Activated CD8-positive, alpha-beta T cell treated with anti-CD3 and anti-CD28 coated beads for 36 hours (primary cell): ENCODE measurements at regions not wholly inside any gene's neighbourhood (a gene's known extent, or its start where the extent isn't known, plus 50 kb on each side); places are given as distances from the start of the nearest gene placed in this dataset.

Experiments used
- ATAC-seq: fragments of 200-7000 bp; cut with Tn5 transposase; one replicate; pipeline ENCODE4 v1.10.0; 2021; ENCODE audit warnings: mild to moderate bottlenecking, moderate library complexity
- CTCF ChIA-PET: fragments of 350-600 bp; sonication (Branson Sonifier 250); formaldehyde crosslinking; loops from one replicate; lab custom pipeline; 2021; ENCODE audit warnings: antibody characterized with exemption; lab: Charles Lee
- POLR2A ChIA-PET: fragments of 350-600 bp; sonication (Branson Sonifier 250); formaldehyde crosslinking; loops from one replicate; lab custom pipeline; 2021; ENCODE audit warnings: antibody characterized with exemption; lab: Charles Lee
- DNase-seq: peaks from one replicate; pipeline ENCODE4 v3.0.0-alpha.2; 2020
- H3K27ac Mint-ChIP-seq: one replicate; pipeline ENCODE4 v1.8.0; 2021; ENCODE audit warnings: mild to moderate bottlenecking, mixed read lengths
- H3K27me3 Mint-ChIP-seq: one replicate; pipeline ENCODE4 v1.8.0; 2021; ENCODE audit warnings: mixed read lengths
- H3K36me3 Mint-ChIP-seq: one replicate; pipeline ENCODE4 v1.8.0; 2021; ENCODE audit warnings: low read depth, mixed read lengths
- H3K4me1 Mint-ChIP-seq: one replicate; pipeline ENCODE4 v1.8.0; 2021; ENCODE audit warnings: low read depth, mixed read lengths
- H3K4me3 Mint-ChIP-seq: one replicate; pipeline ENCODE4 v1.8.0; 2021; ENCODE audit warnings: mild to moderate bottlenecking, moderate library complexity, mixed read lengths
- H3K9me3 Mint-ChIP-seq: one replicate; pipeline ENCODE4 v1.8.0; 2021; ENCODE audit warnings: mixed read lengths
- CTCF ChIP-seq: fragments of 200-600 bp; IDR thresholded peaks from one replicate; pipeline ENCODE4 v1.8.0; 2022; ENCODE audit warnings: antibody characterized with exemption, mild to moderate bottlenecking
- intact Hi-C: fragments of 100-400 bp; cut with micrococcal nuclease; formaldehyde crosslinking; loops from one replicate; pipeline ENCODE4 v1.10.0; 2022

- ChIA-PET CTCF (no interaction called here), POLR2A (no interaction called here)
- Mint-ChIP-seq H3K4me3 (no peak overlapping the region), H3K9me3 (no peaks in the 10 kb centered on the region), H3K4me1 (no peaks in the 10 kb centered on the region), H3K27ac (no peak overlapping the region), H3K36me3 (no peaks in the 10 kb centered on the region), H3K27me3 (peaks cover 5% of the 10 kb centered on the region)
- DNase-seq, result no peak
- ATAC-seq, result no peak
- intact Hi-C loops, result no loop called here
- TF ChIP-seq CTCF, result no peak
Measured at GRCh38 chr11:114790910-114791309, 112.6 kb downstream of the NXPE2 start.

- no peaks in the 10 kb centered on the region for H3K9me3 Mint-ChIP-seq
- no peaks in the 10 kb centered on the region for H3K36me3 Mint-ChIP-seq
- ATAC-seq (no peak), DNase-seq (no peak)
- no peak for TF ChIP-seq CTCF
- POLR2A ChIA-PET, result no interaction called here
- intact Hi-C loops, result no loop called here
- CTCF ChIA-PET, result no interaction called here
- H3K27ac Mint-ChIP-seq, result no peak overlapping the region
- peaks cover 8% of the 10 kb centered on the region for H3K27me3 Mint-ChIP-seq
- no peak overlapping the region for H3K4me3 Mint-ChIP-seq
- no peaks in the 10 kb centered on the region for H3K4me1 Mint-ChIP-seq
Measured at GRCh38 chr11:114794048-114794684, 115.8 kb downstream of the NXPE2 start.

- DNase-seq, result no peak
- intact Hi-C loops, result no loop called here
- H3K9me3 Mint-ChIP-seq, result no peaks in the 10 kb centered on the region
- CTCF ChIA-PET, result no interaction called here
- peaks cover 5% of the 10 kb centered on the region for H3K27me3 Mint-ChIP-seq
- H3K4me3 Mint-ChIP-seq, result no peak overlapping the region
- no peaks in the 10 kb centered on the region for H3K4me1 Mint-ChIP-seq
- POLR2A ChIA-PET, result no interaction called here
- no peak for TF ChIP-seq CTCF
- no peaks in the 10 kb centered on the region for H3K36me3 Mint-ChIP-seq
- H3K27ac Mint-ChIP-seq, result no peak overlapping the region
- ATAC-seq, result no peak
Measured at GRCh38 chr11:114796954-114797721, 118.8 kb downstream of the NXPE2 start.

GRCh38 chr11:114799476-114799875, 121.1 kb downstream of the NXPE2 start:
- H3K4me1 Mint-ChIP-seq, result no peaks in the 10 kb centered on the region
- no peaks in the 10 kb centered on the region for H3K9me3 Mint-ChIP-seq
- H3K27me3 Mint-ChIP-seq, result peaks cover 5% of the 10 kb centered on the region
- POLR2A ChIA-PET, result no interaction called here
- CTCF ChIA-PET, result no interaction called here
- no peak overlapping the region for H3K4me3 Mint-ChIP-seq
- intact Hi-C loops, result no loop called here
- H3K27ac Mint-ChIP-seq, result no peak overlapping the region
- DNase-seq (no peak), ATAC-seq (no peak)
- H3K36me3 Mint-ChIP-seq, result no peaks in the 10 kb centered on the region
- TF ChIP-seq CTCF, result no peak

- intact Hi-C loops, result no loop called here
- Mint-ChIP-seq H3K4me3 (no peak overlapping the region), H3K36me3 (no peaks in the 10 kb centered on the region), H3K27me3 (peaks cover 5% of the 10 kb centered on the region), H3K27ac (no peak overlapping the region), H3K9me3 (no peaks in the 10 kb centered on the region), H3K4me1 (no peaks in the 10 kb centered on the region)
- DNase-seq (no peak), ATAC-seq (no peak)
- CTCF ChIA-PET, result no interaction called here
- TF ChIP-seq CTCF, result no peak
- POLR2A ChIA-PET, result no interaction called here
Measured at GRCh38 chr11:114801773-114802172, 123.4 kb downstream of the NXPE2 start.
